CD4-positive, alpha-beta T cell treated with Interleukin-4 for 4 hours (primary cell): ENCODE measurements at regions not wholly inside any gene's neighbourhood (a gene's known extent, or its start where the extent isn't known, plus 50 kb on each side); places are given as distances from the start of the nearest gene placed in this dataset.

Experiments
- DNase-seq: peaks from one replicate; pipeline ENCODE4 v3.0.0-alpha.2; 2020

DNA sequence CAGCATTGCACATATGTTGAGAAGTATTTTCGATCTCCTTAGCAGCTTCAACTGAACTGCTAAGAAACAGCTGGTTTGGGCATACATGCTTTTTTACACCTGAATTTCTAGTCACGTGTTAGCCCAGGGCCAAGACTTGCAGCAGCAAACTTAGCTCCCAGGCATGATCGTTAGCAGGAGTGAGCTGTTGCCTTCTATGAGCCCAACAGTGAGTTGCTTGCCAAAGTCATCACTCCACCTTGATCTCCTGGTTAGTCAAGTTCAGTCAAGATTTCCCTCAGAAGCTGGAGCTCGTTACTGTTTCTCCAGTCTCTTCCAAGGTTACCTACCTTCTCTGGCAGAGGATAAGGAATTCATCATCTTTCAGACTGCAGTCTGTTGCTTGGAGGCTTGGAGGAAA, 100.4 kb upstream of the SEMA6D start:
- DNase-seq = no peak

DNA sequence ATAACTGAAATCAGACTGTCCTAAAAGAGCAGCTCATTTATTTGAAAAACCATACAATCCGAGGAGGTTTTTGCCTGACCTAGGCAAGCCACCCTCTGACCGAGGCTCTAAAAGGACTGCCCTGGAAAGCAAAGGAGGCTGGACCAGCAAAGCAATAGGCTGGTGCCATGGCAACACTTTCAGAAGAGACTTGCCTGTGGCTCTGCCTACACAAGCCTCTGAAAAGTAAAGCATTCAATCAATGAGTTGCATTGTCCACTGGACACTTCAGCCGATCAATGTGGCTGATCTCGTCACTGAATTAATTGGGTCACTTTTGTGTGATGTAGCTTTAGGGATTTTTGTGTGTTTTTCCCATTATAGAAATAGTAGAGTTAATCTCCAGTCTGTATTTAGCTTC, 99.1 kb upstream of the SEMA6D start:
- DNase-seq = no peak

DNA sequence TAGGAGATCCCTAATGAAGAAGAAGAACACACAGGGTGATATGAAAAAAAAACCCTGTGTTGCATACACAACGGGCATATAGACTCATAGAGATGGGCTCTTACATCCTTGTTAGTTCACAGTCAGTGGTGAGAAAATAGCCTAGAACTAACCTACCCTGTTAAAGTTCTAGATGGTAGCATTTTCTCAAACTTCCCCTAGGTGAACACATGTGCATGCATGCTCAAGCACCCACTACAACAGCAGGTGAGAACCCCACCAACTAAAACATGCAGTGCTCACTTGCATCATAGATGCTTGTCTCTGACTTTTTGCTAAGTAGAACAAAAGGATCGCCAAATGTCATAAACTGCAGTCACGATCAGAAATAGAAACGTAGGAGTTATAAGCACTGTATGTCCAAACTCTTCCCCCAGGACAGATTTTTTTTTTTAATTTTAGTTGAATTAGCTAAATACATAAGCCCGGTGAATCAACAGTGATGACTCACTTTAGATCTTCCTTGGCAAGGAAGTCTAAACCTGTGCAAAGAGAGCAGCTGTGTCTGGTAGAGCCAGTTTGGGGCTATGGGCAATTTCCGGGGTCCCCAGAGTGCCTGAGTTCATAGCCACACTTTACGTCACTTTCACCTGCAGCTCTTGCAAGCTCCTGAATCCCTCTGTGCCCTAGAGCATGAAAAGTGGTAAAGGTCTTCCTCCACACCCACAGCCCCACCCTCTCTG, 96.2 kb upstream of the SEMA6D start:
- no peak for DNase-seq

DNA sequence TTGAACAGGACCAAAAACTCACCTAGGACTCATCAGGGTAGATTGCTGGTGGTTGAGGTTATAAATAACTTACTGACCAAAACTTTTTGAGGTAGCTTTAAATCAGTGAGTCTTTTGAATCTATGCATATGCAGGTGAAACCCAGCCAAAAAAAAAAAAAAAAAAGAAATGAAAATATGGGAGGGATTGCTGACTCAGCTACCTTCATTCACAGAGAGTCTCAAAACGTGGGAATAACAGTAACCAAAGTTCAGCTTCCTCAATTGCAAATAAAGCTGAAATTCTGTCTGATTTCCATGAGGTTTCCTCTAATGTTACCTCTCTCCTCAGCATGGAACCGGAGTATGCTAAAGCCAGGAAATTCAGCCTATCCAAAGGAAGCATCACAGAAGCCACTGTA, 95.2 kb upstream of the SEMA6D start:
- DNase-seq = no peak

DNA sequence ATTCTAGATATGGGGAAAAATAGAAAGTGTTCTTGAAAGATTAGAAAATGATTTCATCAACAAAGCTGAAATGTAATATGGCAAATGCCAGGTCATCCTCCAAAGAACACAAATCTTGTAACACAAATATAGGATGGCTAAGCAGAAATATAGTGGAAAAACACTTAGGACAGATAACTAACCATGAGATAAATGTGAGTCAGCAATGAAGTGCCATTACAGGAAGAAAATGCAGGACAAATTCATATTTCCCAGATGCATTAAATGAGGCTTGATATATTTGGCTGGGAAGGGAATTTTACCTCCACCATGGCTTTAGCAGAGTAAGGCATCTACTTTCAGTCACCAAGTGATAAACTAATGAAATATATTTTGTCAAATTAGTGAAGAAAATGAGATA, 92.8 kb upstream of the SEMA6D start:
- DNase-seq = no peak

DNA sequence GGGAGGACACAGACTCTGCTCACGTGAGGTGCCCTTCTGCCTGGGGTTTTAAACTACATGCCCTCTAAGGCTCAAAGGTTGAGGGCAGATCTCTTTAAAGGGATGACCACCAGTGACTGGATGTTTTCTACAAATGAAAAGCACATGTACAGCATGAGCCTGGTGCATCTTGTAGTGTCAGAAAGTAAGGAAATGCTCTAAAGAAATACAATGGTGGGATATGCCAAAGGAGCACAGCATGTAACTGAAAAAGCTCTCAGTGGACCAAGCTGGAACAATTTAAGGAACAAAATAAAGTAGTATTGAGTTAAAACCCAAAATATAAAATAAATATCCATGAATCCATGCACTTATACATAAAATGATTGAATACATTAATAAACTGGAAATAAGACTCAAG, 78.3 kb upstream of the SEMA6D start:
- no peak for DNase-seq

DNA sequence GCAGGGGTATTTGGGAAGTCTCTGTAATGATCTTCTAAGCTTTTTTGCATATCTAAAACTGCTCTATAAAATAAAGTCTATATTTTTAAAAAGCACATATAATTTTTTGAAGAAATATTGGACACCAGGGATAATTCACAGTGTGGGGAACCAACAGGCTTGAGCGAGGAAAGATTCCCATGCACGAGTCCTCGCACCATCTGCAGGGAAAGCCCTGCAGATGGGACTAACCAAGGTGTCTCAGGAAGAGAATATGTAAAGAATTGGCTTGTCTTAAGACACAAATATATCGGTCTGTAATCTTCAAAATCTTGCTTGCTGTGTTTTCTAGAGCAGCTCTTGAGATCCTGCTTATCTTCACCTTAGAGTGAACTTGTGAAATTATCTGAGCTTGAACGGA, 77.2 kb upstream of the SEMA6D start:
- no peak for DNase-seq

DNA sequence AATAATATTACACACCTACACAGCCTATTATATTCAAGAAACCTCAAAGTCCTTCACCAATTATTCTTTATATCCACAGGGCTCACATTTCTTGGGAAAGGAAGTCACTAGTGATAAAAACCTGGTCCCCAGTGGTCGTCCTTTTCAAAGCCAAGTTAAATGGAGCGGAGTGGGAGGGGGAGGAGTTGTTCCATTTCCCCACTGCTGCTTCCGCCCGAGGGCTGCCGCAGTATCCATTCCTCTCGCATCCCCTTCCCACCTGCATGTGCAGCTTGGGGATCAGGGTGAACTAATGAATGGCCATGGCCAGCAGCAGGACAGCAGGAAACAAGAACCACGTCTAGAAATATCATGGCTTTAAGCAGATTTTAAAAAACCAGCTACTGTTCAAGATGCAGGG, 76.4 kb upstream of the SEMA6D start:
- DNase-seq = no peak

DNA sequence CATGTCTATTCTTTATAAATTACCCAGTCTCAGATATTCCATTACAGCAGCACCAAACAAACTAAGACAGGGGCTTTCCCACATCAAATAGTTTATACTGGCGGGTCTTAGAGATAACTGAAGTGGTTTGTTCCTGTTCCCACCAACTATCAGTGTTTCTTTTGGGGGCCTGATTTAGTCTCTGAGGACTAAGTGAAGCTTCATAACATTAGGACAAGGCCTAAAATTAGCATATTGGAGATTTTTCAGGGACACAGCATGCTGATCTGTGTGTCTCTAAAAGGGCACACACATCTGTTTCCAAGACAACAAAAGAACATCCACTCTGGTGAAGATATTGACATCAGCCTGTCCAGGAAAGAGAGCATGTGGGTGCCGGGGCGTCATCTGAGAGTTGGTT, 72.6 kb upstream of the SEMA6D start:
- no peak for DNase-seq

DNA sequence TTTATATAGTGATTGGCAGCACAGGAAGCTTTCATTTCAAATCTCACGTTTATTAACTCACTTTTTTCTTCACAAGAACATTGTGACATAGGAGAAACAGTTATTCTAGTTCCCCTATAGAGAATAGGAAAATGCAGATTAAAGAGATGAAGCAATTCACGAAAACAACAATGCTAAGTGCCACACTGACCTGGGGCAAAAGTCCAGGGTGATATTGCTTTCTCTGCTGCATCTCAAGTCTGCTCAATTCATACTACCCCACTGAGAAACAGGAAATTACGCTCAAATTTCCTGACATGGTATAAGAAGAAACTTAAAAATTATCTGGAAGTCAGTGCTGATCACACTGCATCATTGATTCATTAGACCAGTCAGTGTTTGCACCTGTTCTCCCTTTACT, 66.7 kb upstream of the SEMA6D start:
- DNase-seq = no peak

DNA sequence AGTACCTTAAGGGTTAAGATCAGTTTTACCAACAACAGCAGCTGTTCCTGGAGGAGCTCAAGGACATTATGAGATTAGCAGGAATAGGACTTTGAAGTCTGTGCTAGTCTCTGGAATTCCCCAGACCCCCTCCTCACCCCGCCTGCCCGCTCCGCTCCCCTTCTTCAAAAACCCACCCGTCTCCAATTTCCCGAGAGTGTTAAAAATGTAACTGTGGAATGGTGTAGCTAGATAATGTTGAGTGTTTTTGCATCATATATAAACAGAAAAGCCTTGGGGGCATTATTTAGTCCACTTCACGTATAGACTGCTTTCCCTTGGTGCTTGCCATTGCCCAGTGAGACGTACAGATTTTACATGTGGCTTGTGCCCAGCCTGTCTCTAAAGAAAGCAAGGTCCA, 65.0 kb upstream of the SEMA6D start:
- no peak for DNase-seq

DNA sequence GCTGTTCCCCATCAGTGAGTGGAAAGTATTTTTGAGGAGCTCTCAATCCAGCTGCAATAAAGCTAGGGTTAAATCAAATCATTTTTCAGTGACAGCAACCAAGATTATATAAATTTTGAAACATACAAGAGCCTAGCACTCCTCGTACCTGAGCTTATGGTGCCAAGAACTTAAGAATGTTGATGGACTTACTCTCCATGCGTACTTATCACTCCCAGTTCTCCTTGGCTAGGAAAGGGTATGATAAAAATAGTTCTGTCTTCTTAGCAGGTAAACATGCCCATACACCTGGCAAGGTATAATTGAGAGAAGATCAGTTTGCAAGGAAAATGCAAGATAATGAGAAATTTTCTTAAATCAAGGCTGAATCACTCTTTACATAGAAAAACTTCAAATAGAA, 64.5 kb upstream of the SEMA6D start:
- DNase-seq = no peak

DNA sequence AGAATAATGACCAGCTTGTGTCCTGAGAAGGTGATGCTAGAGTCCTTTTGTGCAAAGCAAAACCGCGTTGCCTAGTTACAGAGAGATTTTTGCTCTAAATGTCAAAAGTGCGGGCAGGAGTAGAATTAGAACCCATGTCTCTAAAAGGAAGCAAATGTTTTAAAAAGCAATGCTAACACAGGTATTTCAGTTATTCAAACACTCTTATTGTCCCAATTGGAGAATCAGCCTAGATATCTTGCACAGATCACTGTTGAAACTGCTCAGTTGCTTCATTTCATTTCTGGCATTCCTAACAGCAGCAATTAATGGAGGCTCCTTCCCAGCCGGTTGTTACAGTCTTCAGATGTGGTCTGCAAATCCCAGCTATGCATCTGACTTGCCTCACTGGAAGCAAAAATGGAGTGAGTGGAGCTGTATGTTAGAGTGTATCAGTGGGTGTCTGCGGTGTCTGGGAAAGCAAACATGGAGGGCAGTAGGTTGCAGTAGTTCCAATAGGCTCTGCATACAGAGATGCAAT, 55.6 kb upstream of the SEMA6D start:
- no peak for DNase-seq

DNA sequence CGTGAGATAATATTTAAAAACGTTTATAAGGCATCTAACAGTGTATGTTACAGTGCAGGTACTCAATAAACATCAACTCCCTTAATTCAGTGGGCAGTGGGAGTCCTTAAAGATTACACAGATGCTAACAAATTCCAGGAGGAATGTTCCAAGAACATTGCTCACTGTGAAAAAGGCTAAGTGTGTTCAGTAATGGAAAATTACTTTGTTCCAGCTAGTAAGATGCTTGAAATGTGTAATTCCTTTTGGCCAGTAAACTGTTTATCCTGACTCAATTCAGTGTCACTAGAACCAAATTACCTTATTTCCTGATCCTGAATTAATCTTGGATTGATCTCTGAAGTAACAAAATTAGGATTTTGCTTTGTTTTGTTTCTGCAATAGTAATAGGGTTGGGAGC, 54.2 kb upstream of the SEMA6D start:
- DNase-seq = no peak
